Neural cell (in vitro differentiated cells): ENCODE measurements at regions not wholly inside any gene's neighbourhood (a gene's known extent, or its start where the extent isn't known, plus 50 kb on each side); places are given as distances from the start of the nearest gene placed in this dataset.

Experiments
- H2AFZ ChIP-seq: fragments of 200-600, 300-800 bp; sonication (generic), shearing (Covaris generic); 2 replicates; pipeline ENCODE4 v1.6.0; 2014; ENCODE audit warnings: low read depth, mild to moderate bottlenecking, antibody characterized with exemption, low read length, moderate library complexity
- H3F3A ChIP-seq: fragments of 200-600 bp; shearing (Covaris generic); 2 replicates; pipeline ENCODE4 v1.6.1; 2016; ENCODE audit warnings: mild to moderate bottlenecking, moderate library complexity, mixed read lengths, antibody characterized with exemption, low read length; ENCODE audit not compliant: insufficient read depth, poor library complexity, severe bottlenecking
- H3K27ac ChIP-seq: fragments of 200-600, 300-800 bp; sonication (generic), shearing (Covaris generic); 2 replicates; pipeline ENCODE4 v1.5.1; 2014; ENCODE audit warnings: mild to moderate bottlenecking, low read length, moderate library complexity
- H3K27me3 ChIP-seq: fragments of 300-800, 200-600 bp; sonication (generic), shearing (Covaris generic); 2 replicates; pipeline ENCODE4 v1.6.0; 2014; ENCODE audit warnings: mild to moderate bottlenecking, low read depth, low read length, moderate library complexity; ENCODE audit not compliant: insufficient read depth
- H3K36me3 ChIP-seq: fragments of 300-800, 200-600 bp; sonication (generic), shearing (Covaris generic); 2 replicates; pipeline ENCODE4 v1.5.1; 2014; ENCODE audit warnings: mild to moderate bottlenecking, antibody characterized with exemption, low read length, moderate library complexity; ENCODE audit not compliant: insufficient read depth
- H3K4me2 ChIP-seq: fragments of 300-800, 200-600 bp; sonication (generic), shearing (Covaris generic); 2 replicates; pipeline ENCODE4 v1.6.0; 2014; ENCODE audit warnings: mild to moderate bottlenecking, low read length
- H3K4me3 ChIP-seq: fragments of 300-800, 200-600 bp; sonication (generic), shearing (Covaris generic); 2 replicates; pipeline ENCODE4 v1.5.1; 2014; ENCODE audit warnings: mild to moderate bottlenecking, low read length, moderate library complexity
- H3K79me2 ChIP-seq: fragments of 200-600 bp; shearing (Covaris generic); replicated peaks from 2 replicates; pipeline ENCODE4 v1.6.0; 2014; ENCODE audit warnings: mild to moderate bottlenecking, low read length, moderate library complexity; ENCODE audit not compliant: insufficient read depth
- H3K9ac ChIP-seq: fragments of 300-800, 200-600 bp; sonication (generic), shearing (Covaris generic); 2 replicates; pipeline ENCODE4 v1.6.1; 2016; ENCODE audit warnings: mild to moderate bottlenecking, low read length, mixed read lengths
- H3K9me2 ChIP-seq: fragments of 200-600 bp; shearing (Covaris generic); 2 replicates; pipeline ENCODE4 v1.6.1; 2016; ENCODE audit warnings: mild to moderate bottlenecking, low read length, mixed read lengths; ENCODE audit not compliant: insufficient read depth
- H3K9me3 ChIP-seq: fragments of 200-600, 300-800 bp; sonication (generic), shearing (Covaris generic); 2 replicates; pipeline ENCODE4 v1.6.1; 2016; ENCODE audit warnings: mild to moderate bottlenecking, mixed run types, low read length, moderate library complexity, mixed read lengths
- H4K20me1 ChIP-seq: fragments of 200-600 bp; shearing (Covaris generic); 2 replicates; pipeline ENCODE4 v1.6.1; 2016; ENCODE audit warnings: mild to moderate bottlenecking, mixed run types; ENCODE audit not compliant: insufficient read depth
- EP300 ChIP-seq: fragments of 450-650 bp; conservative IDR thresholded peaks from 2 replicates; pipeline ENCODE4 v1.6.1; 2014; ENCODE audit warnings: antibody characterized with exemption, mild to moderate bottlenecking, moderate library complexity; ENCODE audit not compliant: poor library complexity, severe bottlenecking
- EZH2 ChIP-seq: fragments of 200-600, 300-800 bp; shearing (Covaris generic), sonication (generic); IDR thresholded peaks from 2 replicates; pipeline ENCODE4 v1.6.1; 2014; ENCODE audit warnings: antibody characterized with exemption, low read length, borderline replicate concordance, mild to moderate bottlenecking; ENCODE audit not compliant: insufficient read depth, poor library complexity, severe bottlenecking
- MXI1 ChIP-seq: fragments of 450-650 bp; conservative IDR thresholded peaks from 2 replicates; pipeline ENCODE4 v1.6.1; 2014; ENCODE audit warnings: antibody characterized with exemption, mild to moderate bottlenecking; ENCODE audit not compliant: poor library complexity, severe bottlenecking
- POLR2AphosphoS5 ChIP-seq: IDR thresholded peaks from 2 replicates; pipeline ENCODE4 v1.6.1; 2012
- RAD21 ChIP-seq: fragments of 450-650 bp; conservative IDR thresholded peaks from 2 replicates; pipeline ENCODE4 v1.6.1; 2014; ENCODE audit warnings: antibody characterized with exemption, mild to moderate bottlenecking, moderate library complexity
- SMC3 ChIP-seq: fragments of 450-650 bp; conservative IDR thresholded peaks from 2 replicates; pipeline ENCODE4 v1.6.1; 2014; ENCODE audit warnings: antibody characterized with exemption, mild to moderate bottlenecking, moderate library complexity; ENCODE audit not compliant: poor library complexity
- TAF1 ChIP-seq: IDR thresholded peaks from 2 replicates; pipeline ENCODE4 v1.6.1; 2012; ENCODE audit warnings: low read depth
- TF ChIP-seq, protein P1 (sequence below): fragments of 450-650 bp; IDR thresholded peaks from 2 replicates; pipeline ENCODE4 v1.5.1; 2014; ENCODE audit warnings: antibody characterized with exemption, mild to moderate bottlenecking, moderate library complexity; ENCODE audit not compliant: poor library complexity, severe bottlenecking
- TF ChIP-seq, protein P2 (sequence below): IDR thresholded peaks from 2 replicates; pipeline ENCODE4 v1.6.1; 2012; ENCODE audit warnings: borderline replicate concordance

DNA sequence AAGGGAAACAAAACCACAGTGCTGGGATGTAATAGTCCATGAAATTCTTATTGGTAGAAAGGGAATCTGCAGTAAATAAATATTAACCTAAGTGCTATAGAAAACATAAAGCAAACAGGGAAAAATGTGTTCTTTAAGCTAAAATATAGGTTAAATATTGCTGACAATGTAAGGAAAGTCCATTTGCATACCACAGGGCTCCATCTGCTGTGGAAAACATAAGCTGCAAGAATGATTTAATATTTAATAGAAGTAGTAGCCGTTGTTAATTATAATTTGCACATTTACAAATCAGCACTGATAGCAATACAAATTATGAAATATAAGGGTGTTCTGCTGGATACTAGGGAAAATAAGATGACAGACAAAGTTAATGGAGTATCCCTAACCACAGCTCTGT lies 444.9 kb upstream of the PKN2 start:
- Histone ChIP-seq H3K9ac (no peak overlapping the region), H3K9me3 (no peaks in the 10 kb centered on the region), H3K79me2 (no peaks in the 10 kb centered on the region), H2AFZ (no peak overlapping the region), H3K36me3 (no peaks in the 10 kb centered on the region), H3K27ac (no peak overlapping the region), H3K9me2 (no peaks in the 10 kb centered on the region), H3K4me2 (no peak overlapping the region), H3F3A (no peaks in the 10 kb centered on the region), H4K20me1 (no peaks in the 10 kb centered on the region), H3K4me3 (no peak overlapping the region), H3K27me3 (no peaks in the 10 kb centered on the region)
- TF ChIP-seq SMC3, result peak; percentile 76
- TF ChIP-seq, protein P1, sequence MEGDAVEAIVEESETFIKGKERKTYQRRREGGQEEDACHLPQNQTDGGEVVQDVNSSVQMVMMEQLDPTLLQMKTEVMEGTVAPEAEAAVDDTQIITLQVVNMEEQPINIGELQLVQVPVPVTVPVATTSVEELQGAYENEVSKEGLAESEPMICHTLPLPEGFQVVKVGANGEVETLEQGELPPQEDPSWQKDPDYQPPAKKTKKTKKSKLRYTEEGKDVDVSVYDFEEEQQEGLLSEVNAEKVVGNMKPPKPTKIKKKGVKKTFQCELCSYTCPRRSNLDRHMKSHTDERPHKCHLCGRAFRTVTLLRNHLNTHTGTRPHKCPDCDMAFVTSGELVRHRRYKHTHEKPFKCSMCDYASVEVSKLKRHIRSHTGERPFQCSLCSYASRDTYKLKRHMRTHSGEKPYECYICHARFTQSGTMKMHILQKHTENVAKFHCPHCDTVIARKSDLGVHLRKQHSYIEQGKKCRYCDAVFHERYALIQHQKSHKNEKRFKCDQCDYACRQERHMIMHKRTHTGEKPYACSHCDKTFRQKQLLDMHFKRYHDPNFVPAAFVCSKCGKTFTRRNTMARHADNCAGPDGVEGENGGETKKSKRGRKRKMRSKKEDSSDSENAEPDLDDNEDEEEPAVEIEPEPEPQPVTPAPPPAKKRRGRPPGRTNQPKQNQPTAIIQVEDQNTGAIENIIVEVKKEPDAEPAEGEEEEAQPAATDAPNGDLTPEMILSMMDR, result peak; percentile 60
- TF ChIP-seq, protein P2, sequence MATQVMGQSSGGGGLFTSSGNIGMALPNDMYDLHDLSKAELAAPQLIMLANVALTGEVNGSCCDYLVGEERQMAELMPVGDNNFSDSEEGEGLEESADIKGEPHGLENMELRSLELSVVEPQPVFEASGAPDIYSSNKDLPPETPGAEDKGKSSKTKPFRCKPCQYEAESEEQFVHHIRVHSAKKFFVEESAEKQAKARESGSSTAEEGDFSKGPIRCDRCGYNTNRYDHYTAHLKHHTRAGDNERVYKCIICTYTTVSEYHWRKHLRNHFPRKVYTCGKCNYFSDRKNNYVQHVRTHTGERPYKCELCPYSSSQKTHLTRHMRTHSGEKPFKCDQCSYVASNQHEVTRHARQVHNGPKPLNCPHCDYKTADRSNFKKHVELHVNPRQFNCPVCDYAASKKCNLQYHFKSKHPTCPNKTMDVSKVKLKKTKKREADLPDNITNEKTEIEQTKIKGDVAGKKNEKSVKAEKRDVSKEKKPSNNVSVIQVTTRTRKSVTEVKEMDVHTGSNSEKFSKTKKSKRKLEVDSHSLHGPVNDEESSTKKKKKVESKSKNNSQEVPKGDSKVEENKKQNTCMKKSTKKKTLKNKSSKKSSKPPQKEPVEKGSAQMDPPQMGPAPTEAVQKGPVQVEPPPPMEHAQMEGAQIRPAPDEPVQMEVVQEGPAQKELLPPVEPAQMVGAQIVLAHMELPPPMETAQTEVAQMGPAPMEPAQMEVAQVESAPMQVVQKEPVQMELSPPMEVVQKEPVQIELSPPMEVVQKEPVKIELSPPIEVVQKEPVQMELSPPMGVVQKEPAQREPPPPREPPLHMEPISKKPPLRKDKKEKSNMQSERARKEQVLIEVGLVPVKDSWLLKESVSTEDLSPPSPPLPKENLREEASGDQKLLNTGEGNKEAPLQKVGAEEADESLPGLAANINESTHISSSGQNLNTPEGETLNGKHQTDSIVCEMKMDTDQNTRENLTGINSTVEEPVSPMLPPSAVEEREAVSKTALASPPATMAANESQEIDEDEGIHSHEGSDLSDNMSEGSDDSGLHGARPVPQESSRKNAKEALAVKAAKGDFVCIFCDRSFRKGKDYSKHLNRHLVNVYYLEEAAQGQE, result no peak
- TF ChIP-seq EP300, result no peak
- no peak for TF ChIP-seq EZH2
- TF ChIP-seq MXI1, result no peak
- no peak for TF ChIP-seq POLR2AphosphoS5
- TF ChIP-seq RAD21, result peak; percentile 63
- TF ChIP-seq TAF1, result no peak

DNA sequence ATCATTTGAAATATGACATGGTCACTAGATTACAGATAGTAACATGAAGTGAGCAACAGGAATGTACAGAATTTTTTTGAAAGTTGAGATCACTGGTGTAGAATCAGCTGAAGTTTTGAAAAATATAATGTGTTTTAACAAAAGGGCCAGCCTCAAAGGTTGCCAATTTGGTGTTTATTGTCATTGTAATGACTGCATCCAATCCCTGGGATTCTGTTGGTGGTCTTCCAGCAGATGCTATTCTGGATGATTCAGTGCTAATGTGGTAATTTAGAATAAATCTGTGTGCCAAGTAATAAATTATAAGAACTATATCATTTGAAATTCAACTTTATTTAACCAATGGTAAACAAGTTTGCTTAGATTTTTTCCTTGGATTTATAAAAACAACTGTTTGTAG lies 436.4 kb upstream of the PKN2 start:
- H3K79me2 ChIP-seq, result no peaks in the 10 kb centered on the region
- no peaks in the 10 kb centered on the region for H3K9me2 ChIP-seq
- no peak overlapping the region for H2AFZ ChIP-seq
- TF ChIP-seq POLR2AphosphoS5 (no peak), RAD21 (no peak), EZH2 (no peak), MXI1 (no peak), SMC3 (no peak), TAF1 (no peak)
- TF ChIP-seq, protein P2, result no peak
- TF ChIP-seq, protein P1, result no peak
- no peak overlapping the region for H3K4me3 ChIP-seq
- H3K4me2 ChIP-seq, result no peak overlapping the region
- H4K20me1 ChIP-seq, result no peaks in the 10 kb centered on the region
- no peaks in the 10 kb centered on the region for H3F3A ChIP-seq
- no peaks in the 10 kb centered on the region for H3K27me3 ChIP-seq
- H3K27ac ChIP-seq, result no peak overlapping the region
- H3K36me3 ChIP-seq, result no peaks in the 10 kb centered on the region
- no peaks in the 10 kb centered on the region for H3K9me3 ChIP-seq
- no peak overlapping the region for H3K9ac ChIP-seq
